ENCODE measurements at regions not wholly inside any gene's neighbourhood (a gene's known extent, or its start where the extent isn't known, plus 50 kb on each side); places are given as distances from the start of the nearest gene placed in this dataset.

DNA sequence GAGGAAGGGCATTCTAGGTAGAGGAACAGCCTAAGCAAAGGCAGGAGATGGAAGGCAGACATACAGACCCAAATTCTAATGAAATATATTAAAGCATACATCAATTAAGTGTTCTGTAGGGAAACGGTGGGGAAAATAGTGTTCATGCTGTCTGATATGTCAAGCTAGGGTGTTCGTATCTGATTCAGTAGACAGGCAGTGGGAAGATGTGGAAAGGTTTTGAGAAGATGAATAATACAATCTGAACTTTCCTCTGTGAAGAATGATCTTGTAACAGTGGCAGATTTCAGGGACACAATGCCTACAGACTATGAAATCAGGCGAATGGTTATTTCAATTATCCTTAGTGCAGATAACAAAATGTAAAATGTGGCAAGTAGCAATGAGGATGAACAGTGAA, 594.2 kb downstream of the KCTD12 start:
- TF ChIP-seq EZH2 (IDR thresholded peaks at IDR 0.05) (no peak), POLR2AphosphoS5 (IDR thresholded peaks at IDR 0.05; ENCODE audit: borderline replicate concordance, low read depth, low read length) (no peak), FOXP2 (optimal IDR thresholded peaks at IDR 0.05; ENCODE audit: control extremely low read depth, extremely low read length, insufficient read depth) (no peak)
